ENCODE measurements at regions not wholly inside any gene's neighbourhood (a gene's known extent, or its start where the extent isn't known, plus 50 kb on each side); places are given as distances from the start of the nearest gene placed in this dataset.

DNA sequence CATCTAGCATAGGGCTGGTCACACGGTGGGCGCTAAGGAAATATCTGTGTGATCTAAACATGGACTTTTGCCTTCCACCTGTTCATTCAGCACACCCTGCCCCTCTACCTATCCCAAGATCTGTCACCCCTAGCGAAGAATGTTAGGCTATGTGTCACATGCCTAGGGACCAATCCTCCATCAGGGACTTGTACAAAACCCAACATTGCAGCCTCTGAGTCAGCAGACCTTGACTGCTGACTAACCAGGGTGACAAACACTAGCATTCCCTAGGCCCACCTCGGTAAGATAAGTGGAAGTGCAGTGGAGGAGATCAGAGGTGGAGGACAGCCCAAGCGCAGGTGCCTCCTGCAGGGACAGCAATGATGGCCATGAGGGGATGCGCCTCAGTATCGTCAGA, 99.2 kb downstream of the SOX11 start:
- Histone ChIP-seq H3K79me2 (ENCODE audit: control insufficient read depth, insufficient read depth, low read length) (no peaks in the 10 kb centered on the region), H3K4me1 (ENCODE audit: control insufficient read depth in 2 of 2, insufficient read depth in 2 of 2, low read length in 2 of 2) (no peaks in the 10 kb centered on the region), H3K9me3 (ENCODE audit: control extremely low read depth in 1 of 3, control insufficient read depth in 2 of 3, insufficient read depth in 1 of 3, low read length in 2 of 3) (peaks cover 0 to 16% (median 7%) of the 10 kb centered on the region in 3 donors), H3K4me3 (ENCODE audit: control extremely low read depth in 1 of 5, extremely low read depth in 1 of 5, insufficient read depth in 1 of 5, low read depth in 2 of 5, low read length in 4 of 5) (no peak overlapping the region), H3K27ac (ENCODE audit: low read length in 2 of 2) (no peak overlapping the region), H3K9ac (ENCODE audit: low read length) (no peak overlapping the region), H2AFZ (ENCODE audit: insufficient read depth, low read depth, low read length, poor library complexity, severe bottlenecking) (no peak overlapping the region), H3K36me3 (replicated peaks in 1 of 2; ENCODE audit: control extremely low read depth in 1 of 2, control insufficient read depth in 1 of 2, extremely low read depth in 1 of 2, insufficient read depth in 2 of 2, low read length in 1 of 2) (no peaks in the 10 kb centered on the region), H3K27me3 (replicated peaks in 1 of 4; ENCODE audit: control extremely low read depth in 1 of 4, control insufficient read depth in 3 of 4, insufficient read depth in 4 of 4, low read length in 3 of 4) (no peaks in the 10 kb centered on the region), H4K20me1 (ENCODE audit: control insufficient read depth, insufficient read depth, low read length, poor library complexity, severe bottlenecking) (no peaks in the 10 kb centered on the region), H3K4me2 (replicated peaks; ENCODE audit: low read depth, low read length, poor library complexity, severe bottlenecking) (no peak overlapping the region)
- intact Hi-C loops (cut with micrococcal nuclease), result no loop called here
- WGBS (ENCODE audit: insufficient coverage), result 81% methylated on average over 7 of the region's 7 CpGs
- Mint-ChIP-seq H3K27ac (no peak overlapping the region), H3K4me1 (no peaks in the 10 kb centered on the region), H3K27me3 (no peaks in the 10 kb centered on the region), H3K9me3 (ENCODE audit: insufficient read depth) (peaks cover 19% of the 10 kb centered on the region), H3K4me3 (no peak overlapping the region)
- TF ChIP-seq CTCF (IDR thresholded peaks at IDR 0.05), result no peak
- no peak for TF ChIP-seq EZH2 (IDR thresholded peaks at IDR 0.05; ENCODE audit: borderline replicate concordance, insufficient read depth, low read depth, low read length, poor library complexity, severe bottlenecking)
- ChIA-PET POLR2A (no interaction called here), CTCF (no interaction called here)
- ATAC-seq (ENCODE audit: low read depth), result no peak
- no peak for DNase-seq

DNA sequence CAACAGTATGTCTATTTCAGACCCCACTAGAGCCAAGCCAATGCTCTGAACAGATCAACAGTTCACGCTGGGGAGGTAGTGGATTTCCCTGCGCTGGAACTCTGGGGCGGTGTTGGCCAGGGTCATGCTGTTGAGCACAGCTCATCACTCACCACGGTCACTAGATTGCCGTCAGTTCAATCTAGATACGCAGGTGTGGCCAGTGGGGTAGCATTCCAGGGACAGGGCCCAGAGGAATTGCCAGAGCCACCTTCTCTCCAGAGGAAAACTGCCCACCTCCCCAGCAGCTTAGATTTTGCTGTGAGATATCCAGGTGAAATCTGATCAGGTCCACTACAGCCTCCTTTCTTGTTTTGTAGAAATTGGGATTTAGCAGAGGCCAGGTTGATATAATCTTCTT, 101.8 kb downstream of the SOX11 start:
- ATAC-seq (ENCODE audit: low read depth) (no peak), DNase-seq (no peak)
- intact Hi-C loops (cut with micrococcal nuclease), result no loop called here
- ChIA-PET CTCF (no interaction called here), POLR2A (no interaction called here)
- H3K4me1 Mint-ChIP-seq, result no peaks in the 10 kb centered on the region
- H3K4me3 Mint-ChIP-seq, result no peak overlapping the region
- H3K4me3 ChIP-seq (ENCODE audit: control extremely low read depth in 1 of 5, extremely low read depth in 1 of 5, insufficient read depth in 1 of 5, low read depth in 2 of 5, low read length in 4 of 5), result no peak overlapping the region
- no peak overlapping the region for H3K4me2 ChIP-seq (replicated peaks; ENCODE audit: low read depth, low read length, poor library complexity, severe bottlenecking)
- H3K9me3 Mint-ChIP-seq (ENCODE audit: insufficient read depth), result peaks cover 14% of the 10 kb centered on the region
- H3K27ac Mint-ChIP-seq, result no peak overlapping the region
- H3K9ac ChIP-seq (ENCODE audit: low read length), result no peak overlapping the region
- TF ChIP-seq CTCF (IDR thresholded peaks at IDR 0.05), result no peak
- no peak for TF ChIP-seq EZH2 (IDR thresholded peaks at IDR 0.05; ENCODE audit: borderline replicate concordance, insufficient read depth, low read depth, low read length, poor library complexity, severe bottlenecking)
- WGBS (ENCODE audit: insufficient coverage), result 95% methylated on average over 4 of the region's 6 CpGs
- no peaks in the 10 kb centered on the region for H3K79me2 ChIP-seq (ENCODE audit: control insufficient read depth, insufficient read depth, low read length)
- no peaks in the 10 kb centered on the region for H3K27me3 ChIP-seq (replicated peaks in 1 of 4; ENCODE audit: control extremely low read depth in 1 of 4, control insufficient read depth in 3 of 4, insufficient read depth in 4 of 4, low read length in 3 of 4)
- H2AFZ ChIP-seq (ENCODE audit: insufficient read depth, low read depth, low read length, poor library complexity, severe bottlenecking), result no peak overlapping the region
- no peaks in the 10 kb centered on the region for H3K36me3 ChIP-seq (replicated peaks in 1 of 2; ENCODE audit: control extremely low read depth in 1 of 2, control insufficient read depth in 1 of 2, extremely low read depth in 1 of 2, insufficient read depth in 2 of 2, low read length in 1 of 2)
- H3K4me1 ChIP-seq (ENCODE audit: control insufficient read depth in 2 of 2, insufficient read depth in 2 of 2, low read length in 2 of 2), result no peaks in the 10 kb centered on the region
- peaks cover 0 to 5% (median under 1%) of the 10 kb centered on the region in 3 donors for H3K9me3 ChIP-seq (ENCODE audit: control extremely low read depth in 1 of 3, control insufficient read depth in 2 of 3, insufficient read depth in 1 of 3, low read length in 2 of 3)
- H3K27ac ChIP-seq (ENCODE audit: low read length in 2 of 2), result no peak overlapping the region
- no peaks in the 10 kb centered on the region for H3K27me3 Mint-ChIP-seq
- H4K20me1 ChIP-seq (ENCODE audit: control insufficient read depth, insufficient read depth, low read length, poor library complexity, severe bottlenecking), result no peaks in the 10 kb centered on the region

Measured in B cell (primary cell).